Adrenal gland (tissue), 9 donors: ENCODE measurements at regions not wholly inside any gene's neighbourhood (a gene's known extent, or its start where the extent isn't known, plus 50 kb on each side); places are given as distances from the start of the nearest gene placed in this dataset.

Experiments
- DNase-seq, 7 donors: peaks; one replicate each; pipeline ENCODE4 v3.0.0-alpha.2; 2019 to 2020
- H3K27ac ChIP-seq, 5 donors: fragments of 200-600 bp; sonication (generic) in 4 of 5; 1 replicate in 3 of 5; 2 replicates in 2 of 5; pipeline versions ENCODE4 v1.5.1 to v1.8.0; 2016 to 2020; ENCODE audit warnings: mild to moderate bottlenecking in 1 of 5
- H3K27me3 ChIP-seq: fragments of 200-600 bp; 2 replicates; pipeline ENCODE4 v1.8.0; 2021
- H3K36me3 ChIP-seq, 2 donors: fragments of 200-600 bp; replicated peaks in 1 of 2; 1 replicate in 1 of 2; 2 replicates in 1 of 2; pipeline versions ENCODE4 v1.5.1 to v1.8.0; 2018 to 2022
- H3K4me1 ChIP-seq, 2 donors: fragments of 200-600 bp; replicated peaks in 1 of 2; 1 replicate in 1 of 2; 2 replicates in 1 of 2; pipeline versions ENCODE4 v1.5.1 to v1.8.0; 2018 to 2021
- H3K4me3 ChIP-seq, 4 donors: fragments of 200-600 bp; sonication (generic) in 3 of 4; one replicate each; pipeline ENCODE4 v1.5.1; 2016 to 2018
- H3K9me3 ChIP-seq, 3 donors: fragments of 200-600 bp; sonication (generic) in 1 of 3; replicated peaks in 1 of 3; 1 replicate in 2 of 3; 2 replicates in 1 of 3; pipeline versions ENCODE4 v1.5.1 to v1.8.0; 2016 to 2021
- CTCF ChIP-seq, 6 experiments: fragments of 450-650 bp in 4 of 6; fragments of 200-600 bp in 2 of 6; sonication (generic) in 1 of 6; IDR thresholded peaks; 1 replicate in 5 of 6; 2 replicates in 1 of 6; pipeline versions ENCODE4 v1.5.1 to v1.8.0; 2016 to 2021; ENCODE audit warnings: antibody characterized with exemption in 6 of 6, mild to moderate bottlenecking in 2 of 6, moderate library complexity in 1 of 6
- POLR2A ChIP-seq, 2 donors: fragments of 450-650 bp; IDR thresholded peaks; one replicate each; pipeline ENCODE4 v1.6.1; 2017; ENCODE audit warnings: antibody characterized with exemption in 2 of 2, mild to moderate bottlenecking in 2 of 2, moderate library complexity in 1 of 2
- WGBS, 4 donors: extraction: QIAGEN DNeasy Blood & Tissue Kit in 2 of 4; methylation state at CpG; one replicate each; pipeline versions ENCODE4 v1.1.5 to v1.1.7; 2013 to 2017; 5-methylcytosine and 5-hydroxymethylcytosine counted together
- intact Hi-C, 2 donors: fragments of 100-400 bp; cut with DNase I; formaldehyde crosslinking; loops; one replicate each; pipeline versions ENCODE4 v1.14.1 to v1.15.0; 2022 to 2023
- donor health status: healthy with polysubstance abuse.
- donor health status: Bipolar disorder and iron deficiency.
- donor health status: DM: yes; HTN: yes; CAD: no.
- donor health status: DM: no; HTN: no; CAD: no.
- donor health status: DM: no; HTN: no; CAD: no.

GRCh38 chr6:105628156-105628860, 225.4 kb upstream of the PREP start:
- Histone ChIP-seq H3K4me3 (no peak overlapping the region), H3K36me3 (no peaks in the 10 kb centered on the region), H3K9me3 (no peaks in the 10 kb centered on the region), H3K4me1 (no peaks in the 10 kb centered on the region), H3K27me3 (no peaks in the 10 kb centered on the region), H3K27ac (no peak overlapping the region)
- no peak for DNase-seq
- intact Hi-C loops: no loop called here
- WGBS, 4 donors: 61 to 80% (median 78%) methylated on average over 7 of the region's 7 CpGs
- TF ChIP-seq CTCF (IDR thresholded peaks at IDR 0.05) (no peak), POLR2A (IDR thresholded peaks at IDR 0.05) (no peak)

- no peaks in the 10 kb centered on the region for H3K4me1 ChIP-seq
- intact Hi-C loops: no loop called here
- no peak for DNase-seq
- no peak overlapping the region for H3K4me3 ChIP-seq
- TF ChIP-seq CTCF (IDR thresholded peaks at IDR 0.05) (no peak), POLR2A (IDR thresholded peaks at IDR 0.05) (no peak)
- H3K27ac ChIP-seq: no peak overlapping the region
- 78 to 82% (median 80%) methylated on average over 2 of the region's 2 CpGs for WGBS, 4 donors
- no peaks in the 10 kb centered on the region for H3K9me3 ChIP-seq
- H3K36me3 ChIP-seq: no peaks in the 10 kb centered on the region
- H3K27me3 ChIP-seq: no peaks in the 10 kb centered on the region
Observed at GRCh38 chr6:105626295-105627158, 223.6 kb upstream of the PREP start.

GRCh38 chr6:105624021-105624420, 221.1 kb upstream of the PREP start:
- Histone ChIP-seq H3K4me1 (no peaks in the 10 kb centered on the region), H3K9me3 (no peaks in the 10 kb centered on the region), H3K36me3 (no peaks in the 10 kb centered on the region), H3K4me3 (no peak overlapping the region), H3K27me3 (no peaks in the 10 kb centered on the region), H3K27ac (no peak overlapping the region)
- 53 to 64% (median 58%) methylated on average over 3 of the region's 3 CpGs for WGBS, 4 donors
- DNase-seq: no peak
- TF ChIP-seq CTCF (IDR thresholded peaks at IDR 0.05) (no peak), POLR2A (IDR thresholded peaks at IDR 0.05) (no peak)
- intact Hi-C loops: no loop called here

DNA sequence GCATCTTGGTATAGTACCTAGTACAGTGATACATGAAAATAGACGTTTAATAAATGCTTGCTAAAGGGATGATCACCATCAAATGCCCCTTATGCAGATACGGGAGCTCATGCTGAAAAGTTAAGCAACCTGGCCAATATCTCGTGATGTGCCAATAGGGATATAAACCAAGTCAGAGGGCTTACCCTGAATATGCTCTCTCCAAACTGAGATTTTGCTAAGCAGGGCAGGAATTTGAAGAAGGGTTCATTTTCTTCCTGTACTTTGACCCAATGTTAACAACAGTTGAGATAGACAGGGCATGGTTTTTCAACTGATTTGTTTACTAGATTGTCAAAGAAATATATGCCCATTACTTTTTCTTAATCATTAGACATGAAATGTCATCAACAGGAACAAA, 219.3 kb upstream of the PREP start:
- 75 to 81% (median 78%) methylated on average over 3 of the region's 3 CpGs for WGBS, 4 donors
- no peak for DNase-seq
- H3K9me3 ChIP-seq: no peaks in the 10 kb centered on the region
- H3K4me1 ChIP-seq: no peaks in the 10 kb centered on the region
- H3K36me3 ChIP-seq: no peaks in the 10 kb centered on the region
- H3K4me3 ChIP-seq: no peak overlapping the region
- no peaks in the 10 kb centered on the region for H3K27me3 ChIP-seq
- H3K27ac ChIP-seq: no peak overlapping the region
- no peak for TF ChIP-seq POLR2A (IDR thresholded peaks at IDR 0.05)
- no peak for TF ChIP-seq CTCF (IDR thresholded peaks at IDR 0.05)
- intact Hi-C loops: no loop called here
